ENCODE measurements at regions not wholly inside any gene's neighbourhood (a gene's known extent, or its start where the extent isn't known, plus 50 kb on each side); places are given as distances from the start of the nearest gene placed in this dataset.

GRCh38 chr1:80915491-80915890 lies 885.2 kb upstream of the ADGRL2 start:
- H3K9me3 Mint-ChIP-seq = peaks cover 1% of the 10 kb centered on the region
- H3K4me3 Mint-ChIP-seq = no peak overlapping the region
- no peaks in the 10 kb centered on the region for H3K4me1 Mint-ChIP-seq (ENCODE audit: low read depth)
- H3K27ac Mint-ChIP-seq = no peak overlapping the region
- H3K27me3 Mint-ChIP-seq (ENCODE audit: low read depth) = no peaks in the 10 kb centered on the region
- no peaks in the 10 kb centered on the region for H3K36me3 Mint-ChIP-seq (ENCODE audit: low read depth)

GRCh38 chr1:80910426-80910825 lies 890.3 kb upstream of the ADGRL2 start:
- Mint-ChIP-seq H3K36me3 (ENCODE audit: low read depth) (no peaks in the 10 kb centered on the region), H3K4me3 (no peak overlapping the region), H3K4me1 (ENCODE audit: low read depth) (no peaks in the 10 kb centered on the region), H3K27ac (no peak overlapping the region), H3K9me3 (no peaks in the 10 kb centered on the region), H3K27me3 (ENCODE audit: low read depth) (no peaks in the 10 kb centered on the region)

- H3K4me3 Mint-ChIP-seq = no peak overlapping the region
- H3K36me3 Mint-ChIP-seq (ENCODE audit: low read depth) = no peaks in the 10 kb centered on the region
- no peaks in the 10 kb centered on the region for H3K27me3 Mint-ChIP-seq (ENCODE audit: low read depth)
- no peaks in the 10 kb centered on the region for H3K9me3 Mint-ChIP-seq
- no peaks in the 10 kb centered on the region for H3K4me1 Mint-ChIP-seq (ENCODE audit: low read depth)
- no peak overlapping the region for H3K27ac Mint-ChIP-seq
These were observed 891.5 kb upstream of the ADGRL2 start for GRCh38 chr1:80909172-80909784.

- no peaks in the 10 kb centered on the region for H3K36me3 Mint-ChIP-seq (ENCODE audit: low read depth)
These were observed 903.9 kb upstream of the ADGRL2 start for GRCh38 chr1:80896781-80897356.

GRCh38 chr1:80894921-80895320 lies 905.8 kb upstream of the ADGRL2 start:
- Mint-ChIP-seq H3K27me3 (ENCODE audit: low read depth) (no peaks in the 10 kb centered on the region), H3K9me3 (no peaks in the 10 kb centered on the region), H3K4me3 (no peak overlapping the region)

More at GRCh38 chr1:80896781-80897356, 903.9 kb upstream of the ADGRL2 start:
- no peak overlapping the region for H3K27ac Mint-ChIP-seq
- H3K4me3 Mint-ChIP-seq = no peak overlapping the region
- H3K4me1 Mint-ChIP-seq (ENCODE audit: low read depth) = no peaks in the 10 kb centered on the region
- no peaks in the 10 kb centered on the region for H3K27me3 Mint-ChIP-seq (ENCODE audit: low read depth)
- no peaks in the 10 kb centered on the region for H3K9me3 Mint-ChIP-seq

GRCh38 chr1:80893115-80893514 lies 907.6 kb upstream of the ADGRL2 start:
- H3K9me3 Mint-ChIP-seq = no peaks in the 10 kb centered on the region
- H3K27ac Mint-ChIP-seq = no peak overlapping the region
- H3K4me1 Mint-ChIP-seq (ENCODE audit: low read depth) = no peaks in the 10 kb centered on the region
- no peak overlapping the region for H3K4me3 Mint-ChIP-seq
- H3K27me3 Mint-ChIP-seq (ENCODE audit: low read depth) = no peaks in the 10 kb centered on the region
- H3K36me3 Mint-ChIP-seq (ENCODE audit: low read depth) = no peaks in the 10 kb centered on the region

More at GRCh38 chr1:80894921-80895320, 905.8 kb upstream of the ADGRL2 start:
- Mint-ChIP-seq H3K36me3 (ENCODE audit: low read depth) (no peaks in the 10 kb centered on the region), H3K4me1 (ENCODE audit: low read depth) (no peaks in the 10 kb centered on the region), H3K27ac (no peak overlapping the region)

- H3K4me3 Mint-ChIP-seq = no peak overlapping the region
- H3K36me3 Mint-ChIP-seq (ENCODE audit: low read depth) = no peaks in the 10 kb centered on the region
- no peaks in the 10 kb centered on the region for H3K27me3 Mint-ChIP-seq (ENCODE audit: low read depth)
- H3K9me3 Mint-ChIP-seq = no peaks in the 10 kb centered on the region
- no peaks in the 10 kb centered on the region for H3K4me1 Mint-ChIP-seq (ENCODE audit: low read depth)
- no peak overlapping the region for H3K27ac Mint-ChIP-seq
These were observed 908.2 kb upstream of the ADGRL2 start for GRCh38 chr1:80892539-80892938.

- H3K27me3 Mint-ChIP-seq (ENCODE audit: low read depth) = no peaks in the 10 kb centered on the region
- H3K36me3 Mint-ChIP-seq (ENCODE audit: low read depth) = no peaks in the 10 kb centered on the region
- H3K27ac Mint-ChIP-seq = no peak overlapping the region
- no peaks in the 10 kb centered on the region for H3K4me1 Mint-ChIP-seq (ENCODE audit: low read depth)
- no peak overlapping the region for H3K4me3 Mint-ChIP-seq
- H3K9me3 Mint-ChIP-seq = no peaks in the 10 kb centered on the region
These were observed 908.9 kb upstream of the ADGRL2 start for GRCh38 chr1:80891871-80892270.

- Mint-ChIP-seq H3K4me1 (ENCODE audit: low read depth) (no peaks in the 10 kb centered on the region), H3K4me3 (no peak overlapping the region), H3K9me3 (no peaks in the 10 kb centered on the region), H3K27me3 (ENCODE audit: low read depth) (no peaks in the 10 kb centered on the region), H3K36me3 (ENCODE audit: low read depth) (no peaks in the 10 kb centered on the region), H3K27ac (no peak overlapping the region)
These were observed 918.2 kb upstream of the ADGRL2 start for GRCh38 chr1:80882553-80882952.

GRCh38 chr1:80878343-80878742 lies 922.4 kb upstream of the ADGRL2 start:
- Mint-ChIP-seq H3K9me3 (no peaks in the 10 kb centered on the region), H3K4me3 (no peak overlapping the region), H3K36me3 (ENCODE audit: low read depth) (no peaks in the 10 kb centered on the region), H3K4me1 (ENCODE audit: low read depth) (no peaks in the 10 kb centered on the region), H3K27ac (no peak overlapping the region), H3K27me3 (ENCODE audit: low read depth) (no peaks in the 10 kb centered on the region)

- Mint-ChIP-seq H3K27me3 (ENCODE audit: low read depth) (no peaks in the 10 kb centered on the region), H3K36me3 (ENCODE audit: low read depth) (no peaks in the 10 kb centered on the region), H3K4me3 (no peak overlapping the region), H3K4me1 (ENCODE audit: low read depth) (no peaks in the 10 kb centered on the region), H3K27ac (no peak overlapping the region), H3K9me3 (no peaks in the 10 kb centered on the region)
These were observed 924.7 kb upstream of the ADGRL2 start for GRCh38 chr1:80876035-80876434.

- Mint-ChIP-seq H3K27me3 (ENCODE audit: low read depth) (no peaks in the 10 kb centered on the region), H3K4me1 (ENCODE audit: low read depth) (no peaks in the 10 kb centered on the region), H3K9me3 (no peaks in the 10 kb centered on the region), H3K4me3 (no peak overlapping the region), H3K36me3 (ENCODE audit: low read depth) (no peaks in the 10 kb centered on the region), H3K27ac (no peak overlapping the region)
These were observed 931.4 kb upstream of the ADGRL2 start for GRCh38 chr1:80869299-80869698.

- no peak overlapping the region for H3K27ac Mint-ChIP-seq
- H3K9me3 Mint-ChIP-seq = peaks cover 6% of the 10 kb centered on the region
- no peaks in the 10 kb centered on the region for H3K4me1 Mint-ChIP-seq (ENCODE audit: low read depth)
- no peaks in the 10 kb centered on the region for H3K27me3 Mint-ChIP-seq (ENCODE audit: low read depth)
- no peak overlapping the region for H3K4me3 Mint-ChIP-seq
- no peaks in the 10 kb centered on the region for H3K36me3 Mint-ChIP-seq (ENCODE audit: low read depth)
These were observed 952.8 kb upstream of the ADGRL2 start for GRCh38 chr1:80847904-80848303.

- Mint-ChIP-seq H3K27me3 (ENCODE audit: low read depth) (no peaks in the 10 kb centered on the region), H3K4me1 (ENCODE audit: low read depth) (no peaks in the 10 kb centered on the region), H3K36me3 (ENCODE audit: low read depth) (no peaks in the 10 kb centered on the region), H3K9me3 (peaks cover 6% of the 10 kb centered on the region), H3K4me3 (no peak overlapping the region), H3K27ac (no peak overlapping the region)
These were observed 953.8 kb upstream of the ADGRL2 start for GRCh38 chr1:80846966-80847365.

- Mint-ChIP-seq H3K36me3 (ENCODE audit: low read depth) (no peaks in the 10 kb centered on the region), H3K9me3 (peaks cover 8% of the 10 kb centered on the region), H3K4me1 (ENCODE audit: low read depth) (no peaks in the 10 kb centered on the region), H3K27ac (no peak overlapping the region), H3K4me3 (no peak overlapping the region), H3K27me3 (ENCODE audit: low read depth) (no peaks in the 10 kb centered on the region)
These were observed 957.9 kb upstream of the ADGRL2 start for GRCh38 chr1:80842796-80843195.

Data from T-helper 1 cell treated with Interleukin-12 subunit alpha and Interleukin-12 subunit beta and Interleukin-4 antibody, amounts not matched to agents 30 μg/mL and 1 μg/mL, for 36 hours (primary cell).